GM12872 (cell line): ENCODE measurements at regions not wholly inside any gene's neighbourhood (a gene's known extent, or its start where the extent isn't known, plus 50 kb on each side); places are given as distances from the start of the nearest gene placed in this dataset.

ENCODE experiments used
- TF ChIP-seq, protein P1 (sequence below): IDR thresholded peaks from 3 replicates; pipeline ENCODE4 v1.5.1; 2011; ENCODE audit warnings: low read depth, mild to moderate bottlenecking, low read length, moderate library complexity; ENCODE audit not compliant: insufficient read depth

DNA sequence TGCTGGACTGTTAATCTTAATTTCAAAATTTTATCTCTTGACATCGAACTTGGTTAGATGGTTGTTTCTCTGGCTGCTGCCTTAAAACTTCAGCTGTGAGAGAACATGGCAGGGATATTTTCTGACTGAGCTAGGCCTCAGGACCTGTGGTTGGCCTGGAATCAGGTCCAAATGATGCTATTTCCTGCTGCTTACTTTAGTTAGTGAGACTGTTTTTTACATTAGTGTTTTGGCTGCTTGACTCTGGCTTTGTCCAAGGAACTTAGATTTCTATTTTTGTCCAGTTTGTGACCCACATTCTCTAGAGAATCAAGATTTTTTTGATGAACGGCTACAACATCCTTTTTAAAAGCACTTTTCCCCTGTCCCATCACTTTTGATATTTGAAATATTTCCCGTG, 497.9 kb upstream of the SGO1 start:
- TF ChIP-seq, protein P1, sequence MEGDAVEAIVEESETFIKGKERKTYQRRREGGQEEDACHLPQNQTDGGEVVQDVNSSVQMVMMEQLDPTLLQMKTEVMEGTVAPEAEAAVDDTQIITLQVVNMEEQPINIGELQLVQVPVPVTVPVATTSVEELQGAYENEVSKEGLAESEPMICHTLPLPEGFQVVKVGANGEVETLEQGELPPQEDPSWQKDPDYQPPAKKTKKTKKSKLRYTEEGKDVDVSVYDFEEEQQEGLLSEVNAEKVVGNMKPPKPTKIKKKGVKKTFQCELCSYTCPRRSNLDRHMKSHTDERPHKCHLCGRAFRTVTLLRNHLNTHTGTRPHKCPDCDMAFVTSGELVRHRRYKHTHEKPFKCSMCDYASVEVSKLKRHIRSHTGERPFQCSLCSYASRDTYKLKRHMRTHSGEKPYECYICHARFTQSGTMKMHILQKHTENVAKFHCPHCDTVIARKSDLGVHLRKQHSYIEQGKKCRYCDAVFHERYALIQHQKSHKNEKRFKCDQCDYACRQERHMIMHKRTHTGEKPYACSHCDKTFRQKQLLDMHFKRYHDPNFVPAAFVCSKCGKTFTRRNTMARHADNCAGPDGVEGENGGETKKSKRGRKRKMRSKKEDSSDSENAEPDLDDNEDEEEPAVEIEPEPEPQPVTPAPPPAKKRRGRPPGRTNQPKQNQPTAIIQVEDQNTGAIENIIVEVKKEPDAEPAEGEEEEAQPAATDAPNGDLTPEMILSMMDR, result no peak

DNA sequence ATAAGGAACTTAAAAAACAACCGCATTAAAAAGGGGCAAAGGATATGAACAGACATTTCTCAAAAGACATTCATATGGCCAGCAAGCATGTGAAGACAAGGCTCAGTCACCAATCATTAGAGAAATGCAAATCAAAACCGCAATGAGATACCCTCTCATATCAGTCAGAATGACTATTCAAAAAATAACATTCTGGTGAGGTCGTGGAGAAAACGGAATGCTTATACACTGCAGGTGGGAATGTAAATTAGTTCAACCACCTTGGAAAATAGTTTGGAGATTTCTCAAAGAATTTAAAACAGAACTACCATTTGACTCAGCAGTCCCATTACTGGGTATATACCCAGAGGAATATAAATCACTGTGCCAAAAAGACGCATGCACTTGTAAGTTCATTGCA, 496.6 kb upstream of the SGO1 start:
- TF ChIP-seq, protein P1, result no peak

DNA sequence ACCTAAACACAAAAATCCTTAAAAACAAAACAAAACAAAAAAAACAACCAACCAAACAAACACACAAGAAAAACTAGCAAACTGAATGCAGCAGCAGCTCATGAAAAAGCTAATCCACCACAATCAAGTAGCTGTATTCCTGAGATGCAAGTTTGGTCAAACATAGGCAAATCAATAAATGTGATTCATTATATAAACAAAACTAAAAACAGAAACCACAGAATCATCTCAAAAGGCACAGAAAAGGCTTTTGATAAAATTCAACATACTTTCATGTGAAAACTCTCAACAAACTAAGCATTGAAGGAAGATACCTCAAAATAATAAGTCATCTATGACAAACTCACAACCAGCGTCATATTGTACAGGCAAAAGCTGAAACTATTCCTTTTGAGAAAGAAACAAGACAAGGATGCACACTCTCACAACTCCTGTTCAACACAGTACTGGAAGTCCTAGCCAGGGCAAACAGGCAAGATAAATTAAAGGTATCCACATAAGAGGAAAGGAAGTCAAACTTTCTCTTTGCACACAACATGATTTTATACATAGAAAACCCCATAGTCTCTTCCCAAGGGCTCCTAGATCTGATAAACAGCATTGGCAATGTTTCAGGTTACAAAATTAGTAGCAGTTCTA, 495.1 kb upstream of the SGO1 start:
- TF ChIP-seq, protein P1, result no peak

DNA sequence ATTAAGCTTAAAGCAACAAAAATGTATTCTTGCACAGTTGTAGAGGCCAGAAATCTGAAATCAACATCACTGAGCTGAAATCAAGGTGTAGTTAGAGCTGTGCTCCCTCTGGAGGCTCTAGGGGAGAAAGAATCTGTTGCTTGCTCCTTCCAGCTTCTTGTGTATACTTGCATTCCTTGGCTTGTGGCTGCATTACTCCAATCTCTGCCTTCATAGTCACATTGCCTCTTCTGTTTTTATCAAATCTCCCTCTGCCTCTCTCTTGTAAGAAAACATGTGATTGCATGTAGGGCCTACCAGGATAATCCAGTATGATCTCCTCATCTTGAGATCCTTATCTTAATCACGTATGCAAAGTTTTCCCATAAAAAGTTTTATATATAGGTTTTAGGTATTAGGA, 487.9 kb upstream of the SGO1 start:
- TF ChIP-seq, protein P1, result no peak

DNA sequence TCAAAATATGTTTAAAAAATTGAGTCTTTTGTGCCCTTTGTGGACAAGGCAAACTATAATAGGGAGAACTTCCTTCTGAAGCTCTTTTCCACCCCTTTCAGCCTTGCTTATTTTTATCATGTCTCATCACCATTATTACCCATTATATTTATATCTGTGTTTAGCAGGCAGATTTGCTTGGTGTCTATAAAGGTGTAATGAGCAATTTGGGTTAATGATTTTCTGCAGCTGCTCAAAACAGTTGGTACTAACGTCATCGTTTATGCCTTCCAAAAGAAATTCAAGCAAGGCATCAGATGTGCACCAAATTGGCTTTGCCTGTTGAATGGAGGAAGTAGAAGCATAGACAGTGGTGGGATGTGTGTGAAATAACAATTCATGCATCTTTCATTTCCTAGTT, 483.7 kb upstream of the SGO1 start:
- TF ChIP-seq, protein P1, result no peak

DNA sequence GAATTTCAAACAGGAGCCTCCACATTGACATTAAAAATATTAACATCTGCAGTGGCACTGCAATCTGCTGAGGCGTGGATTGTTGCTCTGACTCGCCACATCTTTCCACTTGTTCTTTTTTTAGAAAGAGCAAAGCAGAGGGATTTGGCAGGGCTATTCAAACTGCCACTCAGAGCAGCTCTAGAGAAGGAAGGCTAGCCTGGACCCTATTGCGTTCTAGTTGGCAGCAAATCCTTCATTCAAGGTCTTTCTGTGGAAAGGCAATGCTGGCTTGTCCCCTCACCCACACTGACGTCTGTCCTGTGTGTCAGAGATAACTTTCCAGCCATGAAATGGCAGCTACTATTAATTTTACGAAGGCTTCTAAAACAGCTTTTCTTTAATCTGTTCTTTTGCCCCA, 483.2 kb upstream of the SGO1 start:
- TF ChIP-seq, protein P1, result no peak

DNA sequence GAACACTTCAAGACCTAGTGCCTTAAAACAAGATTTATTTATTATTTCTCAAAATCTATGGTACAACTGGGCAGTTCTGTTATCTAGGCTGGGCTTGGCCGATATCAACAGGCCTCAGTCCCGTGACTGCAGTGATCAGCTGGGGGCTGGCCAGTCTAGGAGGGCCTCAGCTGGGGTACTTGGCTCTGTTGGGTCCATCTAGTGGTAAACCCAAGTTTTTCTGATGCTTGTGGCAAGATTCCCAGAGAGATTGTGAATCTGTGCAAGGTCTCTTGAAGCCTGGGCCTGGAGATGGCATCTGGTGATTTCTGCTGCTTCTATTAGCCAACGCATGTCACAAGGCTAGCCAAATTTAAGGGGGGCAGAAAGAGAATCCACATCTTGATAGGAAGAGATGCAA, 482.4 kb upstream of the SGO1 start:
- TF ChIP-seq, protein P1, result no peak
